Fibroblast of lung (primary cell): ENCODE measurements at regions not wholly inside any gene's neighbourhood (a gene's known extent, or its start where the extent isn't known, plus 50 kb on each side); places are given as distances from the start of the nearest gene placed in this dataset.

Experiments used
- CTCF ChIP-seq, 2 donors: IDR thresholded peaks in 1 of 2; conservative IDR thresholded peaks in 1 of 2; 1 replicate in 1 of 2; 2 replicates in 1 of 2; pipeline ENCODE4 v1.5.1; 2011 to 2012; ENCODE audit warnings: low read length in 2 of 2, control low read depth in 1 of 2, inconsistent platforms in 1 of 2, low read depth in 1 of 2, mild to moderate bottlenecking in 1 of 2
- EZH2 ChIP-seq: IDR thresholded peaks from 2 replicates; pipeline ENCODE4 v1.5.1; 2012; ENCODE audit warnings: low read length, control low read depth, mild to moderate bottlenecking; ENCODE audit errors: missing control alignments

GRCh38 chr7:149670288-149670687 is 103.1 kb downstream of the ZNF467 start:
- TF ChIP-seq CTCF (conservative IDR thresholded peaks at IDR 0.05 in 1 of 2, IDR thresholded peaks at IDR 0.05 in 1 of 2; ENCODE audit: low read depth in 1 of 2, low read length in 2 of 2) (no peak), EZH2 (no peak)
